Stimulated activated effector memory CD8-positive, alpha-beta T cell treated with anti-CD3 and anti-CD28 coated beads, Interleukin-12 subunit alpha, Interleukin-12 subunit beta, amount 100 ng/mL, for 72 hours (primary cell): ENCODE measurements at regions not wholly inside any gene's neighbourhood (a gene's known extent, or its start where the extent isn't known, plus 50 kb on each side); places are given as distances from the start of the nearest gene placed in this dataset.

Experiments used
- ATAC-seq: fragments of 150-1000 bp; cut with Tn5 transposase; 2 replicates; pipeline ENCODE4 v1.10.0; 2021
- DNase-seq, 2 donors: peaks; one replicate each; pipeline ENCODE4 v3.0.0; 2021 to 2022; ENCODE audit warnings: low spot score in 2 of 2
- H3K27ac Mint-ChIP-seq: one replicate; pipeline ENCODE4 v1.8.0; 2022; ENCODE audit warnings: mild to moderate bottlenecking, mixed read lengths
- H3K36me3 Mint-ChIP-seq: one replicate; pipeline ENCODE4 v1.8.0; 2022; ENCODE audit warnings: mild to moderate bottlenecking, mixed read lengths
- H3K4me1 Mint-ChIP-seq: one replicate; pipeline ENCODE4 v1.8.0; 2022; ENCODE audit warnings: mixed read lengths
- H3K4me3 Mint-ChIP-seq: one replicate; pipeline ENCODE4 v1.8.0; 2022; ENCODE audit warnings: mild to moderate bottlenecking, mixed read lengths
- H3K9me3 Mint-ChIP-seq: one replicate; pipeline ENCODE4 v1.8.0; 2022; ENCODE audit warnings: mixed read lengths

DNA sequence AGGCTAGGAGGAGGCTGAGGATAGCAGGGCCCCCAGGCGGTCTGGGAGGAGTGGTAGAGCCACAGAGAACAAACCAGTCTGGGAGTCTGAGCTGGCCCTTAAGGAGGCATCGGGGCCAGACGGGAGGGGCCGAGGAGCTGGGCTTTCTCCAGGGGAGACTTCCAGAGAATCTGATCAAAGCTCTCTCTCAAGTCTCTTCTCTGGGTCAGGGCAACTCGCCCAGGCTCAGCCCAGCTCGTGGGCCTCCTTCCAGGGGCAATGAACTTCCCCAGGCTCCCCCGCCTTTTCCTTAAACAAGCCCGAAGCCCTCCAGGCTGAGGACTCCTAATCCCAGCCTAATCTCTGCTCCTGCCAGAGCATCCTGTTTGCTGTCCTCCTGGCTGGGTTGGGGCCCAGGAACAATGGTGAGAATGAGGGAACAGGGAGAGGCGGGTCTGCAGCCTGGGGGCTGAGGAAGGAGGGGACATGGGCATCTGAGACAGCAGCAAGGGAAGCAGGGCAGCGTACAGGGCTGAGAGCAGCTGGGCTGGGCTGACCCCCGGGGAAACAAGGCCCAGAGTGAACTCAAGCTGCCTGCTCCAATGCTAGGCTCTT is 173.6 kb downstream of the ANKRD60 start:
- Mint-ChIP-seq H3K36me3 (no peaks in the 10 kb centered on the region), H3K4me3 (no peak overlapping the region), H3K9me3 (peaks cover 4% of the 10 kb centered on the region), H3K27ac (no peak overlapping the region), H3K4me1 (no peaks in the 10 kb centered on the region)
- no peak for ATAC-seq
- no peak for DNase-seq

DNA sequence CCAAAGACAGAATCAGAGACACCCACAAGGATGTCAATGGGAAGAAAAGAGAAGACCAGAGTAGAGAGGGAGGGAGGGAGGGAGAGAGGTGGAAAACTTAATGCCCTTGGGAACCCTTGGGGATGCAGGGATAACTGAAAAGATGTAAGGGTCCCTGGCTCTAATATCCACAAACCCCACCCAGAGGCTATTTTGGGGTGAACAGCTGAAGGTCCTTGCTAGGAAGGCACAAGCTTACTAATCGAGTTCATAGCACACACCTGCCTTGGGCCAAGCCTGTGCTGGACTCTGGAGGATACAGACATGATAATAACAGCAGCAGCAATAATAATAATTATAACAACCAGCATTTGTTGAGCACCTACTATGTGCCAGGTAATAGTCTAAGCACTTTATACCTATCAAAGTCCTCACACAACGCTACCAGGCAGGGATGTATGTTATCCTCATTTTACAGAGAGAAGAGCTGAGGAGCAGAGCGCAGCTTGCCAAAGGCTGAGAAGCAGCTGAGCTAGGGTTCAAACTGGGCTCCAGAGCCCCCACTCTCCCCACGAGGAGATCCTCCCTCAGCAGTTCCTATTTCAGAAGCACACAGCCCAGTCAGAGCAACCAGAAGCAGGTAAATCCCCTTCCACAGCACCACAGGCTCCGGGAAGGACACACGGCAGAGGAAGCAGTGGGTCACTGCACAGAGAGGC is 174.2 kb downstream of the ANKRD60 start:
- no peaks in the 10 kb centered on the region for H3K36me3 Mint-ChIP-seq
- DNase-seq (no peak), ATAC-seq (no peak)
- H3K27ac Mint-ChIP-seq: no peak overlapping the region
- H3K4me1 Mint-ChIP-seq: no peaks in the 10 kb centered on the region
- H3K9me3 Mint-ChIP-seq: peaks cover 4% of the 10 kb centered on the region
- no peak overlapping the region for H3K4me3 Mint-ChIP-seq

DNA sequence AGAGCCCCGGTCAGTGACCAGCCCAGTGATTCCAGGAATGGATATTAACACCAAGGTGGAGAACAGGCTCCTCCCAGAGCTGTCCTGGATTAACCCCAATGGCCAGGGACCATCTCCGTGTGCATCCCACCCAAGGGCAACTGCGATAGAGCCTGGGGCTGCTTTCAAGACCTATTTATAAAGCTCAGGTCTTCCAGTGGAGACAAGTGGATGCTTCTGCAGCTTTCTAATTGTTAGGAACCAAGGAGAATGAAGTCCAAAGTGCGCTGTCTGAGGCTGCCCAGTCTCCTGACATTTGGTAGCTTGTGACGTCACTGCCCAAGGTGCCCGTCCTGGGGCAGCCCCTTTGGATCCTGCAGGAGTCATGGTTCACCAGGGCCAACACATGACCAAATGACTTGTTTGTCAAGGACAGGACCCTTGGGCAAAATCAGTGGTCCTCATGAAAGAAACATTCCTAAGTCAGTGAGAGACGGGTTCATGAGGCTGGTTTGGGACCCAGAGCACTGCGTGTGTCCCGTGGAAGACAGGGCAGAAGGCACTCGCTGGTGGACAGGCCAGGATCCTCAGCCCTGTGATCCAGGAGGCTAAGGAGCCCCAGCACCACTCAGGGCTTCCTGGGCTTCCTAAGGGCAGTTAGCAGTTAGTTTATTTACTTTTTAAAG is 174.9 kb downstream of the ANKRD60 start:
- ATAC-seq: no peak
- H3K4me1 Mint-ChIP-seq: no peaks in the 10 kb centered on the region
- H3K27ac Mint-ChIP-seq: no peak overlapping the region
- H3K9me3 Mint-ChIP-seq: peaks cover 4% of the 10 kb centered on the region
- DNase-seq: no peak
- H3K36me3 Mint-ChIP-seq: no peaks in the 10 kb centered on the region
- no peak overlapping the region for H3K4me3 Mint-ChIP-seq

DNA sequence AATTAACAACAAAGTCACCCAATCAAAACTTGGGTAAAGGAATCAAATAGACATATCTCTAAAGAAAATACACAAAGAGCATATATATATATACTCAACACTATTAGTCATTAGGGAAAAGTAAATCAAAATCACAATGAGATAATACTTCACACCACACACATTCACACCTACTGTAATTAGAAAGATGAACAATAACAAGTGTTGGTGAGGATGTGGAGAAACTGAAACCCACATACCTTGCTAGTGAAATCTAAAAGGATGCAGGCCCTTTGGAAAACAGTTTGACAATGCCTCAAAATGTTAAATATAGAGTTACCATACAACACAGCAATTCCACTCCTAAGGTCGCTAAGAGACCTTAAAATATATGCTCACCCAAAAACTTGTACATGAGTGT is 177.1 kb downstream of the ANKRD60 start:
- Mint-ChIP-seq H3K27ac (no peak overlapping the region), H3K36me3 (no peaks in the 10 kb centered on the region), H3K9me3 (peaks cover 4% of the 10 kb centered on the region), H3K4me3 (no peak overlapping the region), H3K4me1 (no peaks in the 10 kb centered on the region)
- no peak for DNase-seq
- no peak for ATAC-seq

DNA sequence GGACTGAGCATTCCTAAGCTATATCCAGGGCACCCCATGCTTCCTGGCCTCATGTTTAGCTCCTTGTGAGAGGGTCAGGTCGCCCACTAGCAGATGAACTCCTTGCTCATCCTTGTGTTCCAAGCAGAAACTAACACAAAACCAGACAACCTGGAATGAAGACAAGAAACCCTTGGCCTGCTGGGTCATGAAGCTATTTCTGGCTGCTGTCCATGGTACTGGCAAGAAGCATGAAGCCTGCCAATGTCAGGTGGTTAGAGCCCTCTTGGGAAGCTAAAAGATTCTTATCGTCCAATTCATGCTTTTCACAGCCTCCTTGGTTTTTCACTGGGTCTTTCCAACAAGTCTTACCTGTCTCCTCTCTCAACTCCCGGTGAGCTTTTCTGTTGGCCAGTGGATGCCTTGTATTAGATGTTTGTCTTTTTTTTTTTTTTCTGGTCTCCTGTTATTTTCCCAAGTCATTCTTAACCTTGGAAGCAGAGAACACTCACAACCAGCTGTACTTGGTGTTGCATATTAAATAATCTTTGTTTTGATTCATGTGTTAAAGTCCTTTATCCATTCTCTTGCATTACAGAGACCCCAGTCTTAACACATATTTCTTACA is 180.3 kb downstream of the ANKRD60 start:
- no peak overlapping the region for H3K4me3 Mint-ChIP-seq
- DNase-seq (no peak), ATAC-seq (no peak)
- no peak overlapping the region for H3K27ac Mint-ChIP-seq
- H3K4me1 Mint-ChIP-seq: no peaks in the 10 kb centered on the region
- peaks cover 4% of the 10 kb centered on the region for H3K9me3 Mint-ChIP-seq
- H3K36me3 Mint-ChIP-seq: no peaks in the 10 kb centered on the region

DNA sequence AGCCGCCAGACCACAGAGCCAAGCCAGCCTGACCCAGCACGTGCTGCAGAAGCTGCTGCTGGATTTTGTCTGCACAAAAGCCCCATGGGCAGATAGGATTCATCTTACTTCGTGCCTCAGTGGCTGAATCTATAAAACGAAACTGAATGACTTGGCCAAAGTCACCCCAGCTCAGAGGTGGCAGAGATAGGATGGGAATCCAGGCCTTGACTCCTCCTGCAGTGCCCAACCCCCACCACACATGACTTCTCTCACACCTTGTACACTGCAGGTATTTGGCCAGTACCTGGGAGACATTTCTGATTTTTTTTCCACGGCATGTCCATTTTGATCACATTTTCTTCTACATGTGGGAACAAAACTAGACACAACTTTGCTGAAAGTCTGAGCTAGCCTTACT is 182.1 kb downstream of the ANKRD60 start:
- H3K4me3 Mint-ChIP-seq: no peak overlapping the region
- no peaks in the 10 kb centered on the region for H3K9me3 Mint-ChIP-seq
- H3K4me1 Mint-ChIP-seq: no peaks in the 10 kb centered on the region
- no peaks in the 10 kb centered on the region for H3K36me3 Mint-ChIP-seq
- DNase-seq (peak in 1 of 2 donors; percentile 7), ATAC-seq (no peak)
- no peak overlapping the region for H3K27ac Mint-ChIP-seq

DNA sequence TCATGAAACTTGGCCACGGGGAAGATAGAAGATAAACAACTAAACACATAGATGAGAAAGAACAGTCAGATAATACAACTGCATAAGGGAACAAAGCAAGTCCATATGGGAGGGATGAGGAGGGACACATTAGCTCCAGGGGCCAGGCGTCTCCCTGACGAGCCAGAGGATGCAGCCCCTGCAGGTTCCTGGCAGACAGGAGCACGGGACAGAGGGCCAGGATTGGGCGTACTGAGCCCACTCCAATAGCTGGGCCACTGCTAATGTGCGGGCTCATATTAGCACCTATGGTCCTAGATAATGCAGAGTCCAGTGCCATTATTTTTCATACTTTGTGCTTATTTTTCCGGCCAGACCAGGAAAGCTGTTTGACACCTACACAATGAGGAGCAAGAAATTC is 182.9 kb downstream of the ANKRD60 start:
- Mint-ChIP-seq H3K4me3 (no peak overlapping the region), H3K9me3 (no peaks in the 10 kb centered on the region), H3K4me1 (no peaks in the 10 kb centered on the region), H3K36me3 (no peaks in the 10 kb centered on the region), H3K27ac (no peak overlapping the region)
- peak in 1 of 2 donors; percentile 13 for DNase-seq
- no peak for ATAC-seq

DNA sequence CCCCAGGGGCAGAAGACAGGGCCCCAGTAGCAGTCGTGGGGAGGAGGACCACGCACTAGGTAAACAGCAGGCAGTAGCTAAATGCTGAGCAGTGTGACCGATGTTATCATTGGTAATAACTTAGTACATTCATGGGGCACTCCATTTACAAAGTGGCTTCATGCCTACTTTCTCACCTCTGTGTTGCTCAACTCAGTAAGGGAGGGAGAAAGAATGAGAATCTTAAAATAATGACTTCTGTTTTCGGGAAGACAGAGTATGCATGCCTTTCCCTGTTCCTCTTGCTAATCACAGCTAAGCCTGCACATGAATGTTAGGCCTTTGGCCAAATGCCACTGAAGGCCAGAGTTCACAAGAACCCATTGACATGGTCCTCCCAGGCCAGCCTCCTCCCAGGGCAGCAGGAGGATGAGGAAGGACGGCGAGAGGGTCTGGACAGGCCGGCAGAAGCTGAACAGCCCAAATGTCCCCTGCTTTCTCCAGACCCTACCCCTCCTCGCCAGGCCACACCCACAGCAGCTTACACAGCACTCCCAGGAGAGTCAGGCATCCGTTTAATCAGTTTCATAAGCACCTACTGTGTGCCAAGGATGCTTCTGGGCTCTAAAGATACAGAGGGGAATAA is 183.4 kb downstream of the ANKRD60 start:
- peak in 1 of 2 donors; percentile 23 for DNase-seq
- no peak overlapping the region for H3K27ac Mint-ChIP-seq
- no peak for ATAC-seq
- no peak overlapping the region for H3K4me3 Mint-ChIP-seq
- no peaks in the 10 kb centered on the region for H3K4me1 Mint-ChIP-seq
- no peaks in the 10 kb centered on the region for H3K36me3 Mint-ChIP-seq
- H3K9me3 Mint-ChIP-seq: no peaks in the 10 kb centered on the region

DNA sequence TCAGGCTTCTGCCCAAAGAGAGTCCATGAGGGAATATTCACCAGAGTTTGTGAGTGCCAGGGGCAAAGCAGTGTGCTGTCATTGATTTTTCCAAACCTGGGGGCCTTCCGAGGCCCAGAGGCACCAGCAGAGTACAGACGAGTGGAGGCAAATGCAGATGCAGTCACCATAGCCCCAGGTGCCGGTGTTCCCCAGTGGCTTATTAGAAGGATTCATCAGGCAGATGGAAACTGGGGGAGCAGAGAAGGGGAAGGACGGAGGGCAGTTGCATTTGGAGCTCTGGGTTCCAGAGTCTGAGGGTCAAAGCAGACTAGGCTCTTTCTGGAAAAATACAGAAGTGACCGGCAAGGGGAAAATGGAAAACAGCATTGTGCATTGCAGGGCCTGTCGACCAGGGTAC is 184.2 kb downstream of the ANKRD60 start:
- ATAC-seq (no peak), DNase-seq (no peak)
- H3K4me1 Mint-ChIP-seq: no peaks in the 10 kb centered on the region
- no peaks in the 10 kb centered on the region for H3K9me3 Mint-ChIP-seq
- no peak overlapping the region for H3K4me3 Mint-ChIP-seq
- H3K36me3 Mint-ChIP-seq: no peaks in the 10 kb centered on the region
- H3K27ac Mint-ChIP-seq: no peak overlapping the region

DNA sequence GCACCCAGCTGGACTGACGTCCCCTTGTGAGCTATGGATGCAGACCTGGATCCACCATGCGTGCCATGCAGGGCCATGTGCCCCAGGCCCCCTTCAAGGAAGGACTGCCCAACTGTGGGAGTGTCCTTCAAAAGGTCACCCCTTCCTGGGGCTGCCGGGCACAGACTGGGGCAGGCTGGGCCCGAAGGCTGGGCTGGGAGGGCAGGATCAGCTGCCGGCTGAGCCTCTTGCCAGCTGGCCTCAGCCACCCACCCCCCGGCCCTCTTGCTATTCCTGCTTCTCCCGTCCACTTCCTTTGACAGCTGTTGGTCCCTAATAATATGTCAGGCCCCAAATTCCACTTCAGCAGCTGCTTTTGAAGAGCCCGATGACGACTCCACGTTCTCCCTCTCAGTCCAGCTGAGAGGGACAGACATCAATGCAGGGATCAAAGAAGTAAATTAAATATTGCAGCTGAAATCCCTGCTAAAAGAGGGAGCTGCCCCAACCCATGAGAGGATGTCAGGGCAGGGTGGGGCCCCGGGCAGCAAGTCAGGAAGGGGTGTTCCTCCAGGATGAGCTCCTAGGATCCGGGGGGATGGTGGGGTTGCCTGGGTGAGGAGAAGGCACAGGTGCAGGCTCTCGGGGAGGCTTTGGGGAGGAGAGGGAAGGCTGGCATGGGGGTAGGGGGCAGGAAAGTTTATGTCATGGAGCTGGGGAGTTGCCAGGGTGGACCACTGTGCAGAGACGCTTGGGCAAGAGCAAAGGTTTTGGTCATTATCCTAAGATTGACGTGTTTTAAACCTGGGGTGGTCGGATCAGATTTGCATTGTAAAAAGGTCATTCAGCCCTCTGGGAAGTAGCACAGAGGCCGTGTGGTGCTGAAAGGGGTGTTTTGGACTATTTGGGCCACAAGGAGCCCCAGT is 185.0 kb downstream of the ANKRD60 start:
- Mint-ChIP-seq H3K4me1 (no peaks in the 10 kb centered on the region), H3K4me3 (no peak overlapping the region), H3K27ac (no peak overlapping the region), H3K9me3 (no peaks in the 10 kb centered on the region), H3K36me3 (no peaks in the 10 kb centered on the region)
- DNase-seq (no peak), ATAC-seq (no peak)

DNA sequence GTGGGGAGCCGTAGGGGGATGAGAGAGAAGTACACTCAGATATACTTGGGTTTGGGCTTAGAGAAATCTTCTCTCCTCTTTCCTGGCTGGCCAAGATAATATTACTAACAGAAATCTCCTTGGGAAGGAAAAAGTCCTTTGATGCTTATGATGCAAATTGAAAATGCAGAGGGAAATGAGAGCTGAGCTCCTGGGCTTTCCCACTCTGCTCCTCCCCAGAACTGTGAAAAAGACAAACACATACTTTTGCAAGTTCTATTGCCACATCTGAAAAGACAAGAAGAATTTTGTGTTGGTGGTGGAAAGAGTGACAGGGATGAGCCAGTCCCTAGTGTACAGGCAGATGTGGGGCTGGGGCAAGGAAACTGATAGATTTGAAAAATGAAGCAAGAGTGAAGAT is 185.9 kb downstream of the ANKRD60 start:
- Mint-ChIP-seq H3K36me3 (no peaks in the 10 kb centered on the region), H3K27ac (no peak overlapping the region), H3K4me3 (no peak overlapping the region), H3K9me3 (no peaks in the 10 kb centered on the region), H3K4me1 (no peaks in the 10 kb centered on the region)
- DNase-seq (peak in 1 of 2 donors; percentile 25), ATAC-seq (no peak)

DNA sequence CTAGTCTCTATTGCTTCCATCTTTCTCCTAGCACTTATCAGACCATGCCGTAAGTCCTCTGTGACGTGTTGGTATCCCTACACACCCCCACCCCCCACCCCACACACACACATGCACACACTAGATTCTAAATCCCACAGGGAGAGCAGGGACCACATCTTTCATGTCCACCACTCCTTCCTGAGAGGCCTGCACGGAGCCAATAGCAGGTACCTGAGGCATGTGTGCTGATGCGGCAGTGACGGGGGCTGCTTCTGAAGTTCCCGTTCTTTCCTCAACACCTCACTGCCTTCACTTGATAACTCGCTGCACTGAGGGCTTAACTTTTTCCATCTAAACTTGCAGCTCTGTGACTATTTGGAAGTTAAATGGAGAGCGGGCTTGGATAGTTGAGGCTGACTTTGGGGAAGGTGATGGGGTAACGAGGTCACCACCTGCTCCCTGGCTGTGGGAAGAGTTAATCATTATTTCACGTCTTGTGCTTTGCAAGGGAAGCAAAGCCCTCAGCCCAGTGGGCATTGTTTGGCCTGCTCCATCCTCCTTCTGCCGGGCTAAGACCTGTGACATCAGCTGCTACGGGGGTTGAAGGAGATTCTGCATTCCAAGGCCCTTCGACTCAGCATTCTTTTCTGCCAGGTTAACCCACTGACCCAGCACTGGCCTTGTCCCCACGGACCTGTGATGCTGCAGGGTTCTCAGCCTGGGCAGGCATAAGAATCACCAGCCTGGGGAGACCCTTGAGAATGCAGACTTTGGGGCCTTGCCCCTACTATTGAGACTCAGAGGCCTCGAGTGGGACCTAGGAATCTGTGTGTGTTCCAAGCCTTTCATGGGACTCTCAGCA is 187.8 kb downstream of the ANKRD60 start:
- Mint-ChIP-seq H3K4me1 (no peaks in the 10 kb centered on the region), H3K4me3 (no peak overlapping the region), H3K36me3 (no peaks in the 10 kb centered on the region), H3K9me3 (no peaks in the 10 kb centered on the region), H3K27ac (no peak overlapping the region)
- ATAC-seq (no peak), DNase-seq (peak in 1 of 2 donors; percentile 18)

DNA sequence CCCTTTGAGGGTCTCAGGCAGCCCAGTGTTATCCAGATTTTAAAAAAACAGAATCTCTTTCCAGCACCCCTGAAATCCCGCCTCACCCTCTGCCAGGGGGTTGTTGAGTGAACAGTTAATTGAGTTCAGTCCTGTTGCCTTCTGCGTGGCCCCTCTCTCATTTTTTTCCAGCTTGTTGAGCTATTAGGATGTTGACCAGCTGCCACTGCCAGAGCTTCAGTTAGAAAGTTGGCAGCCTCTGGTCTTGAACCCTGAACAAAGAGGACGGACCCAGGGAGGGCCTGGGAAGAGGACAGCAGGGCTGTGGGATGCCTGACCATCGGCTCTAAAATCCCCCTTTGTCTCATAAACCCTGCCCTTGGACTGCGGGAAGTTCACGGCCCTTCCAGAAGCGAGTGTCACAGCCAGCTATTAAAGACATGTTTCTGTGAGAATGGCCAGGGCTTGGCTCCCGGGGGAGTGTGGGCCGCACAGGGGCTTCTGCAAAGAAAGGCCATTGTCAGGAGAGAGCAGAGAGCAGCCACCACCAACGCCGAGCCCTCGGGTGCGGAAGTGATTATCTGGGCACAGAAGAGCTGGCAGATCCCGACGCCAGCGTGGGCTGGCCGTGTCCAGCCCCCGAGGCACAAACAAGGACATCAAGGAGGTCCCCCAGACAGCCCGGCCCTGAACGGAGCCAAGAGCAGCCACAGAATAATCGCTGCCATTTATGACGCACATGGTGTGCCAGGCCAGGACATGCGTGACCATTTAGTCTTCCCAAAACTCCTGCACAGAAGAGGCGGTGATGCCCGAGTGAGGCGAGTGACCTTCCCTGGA is 189.0 kb downstream of the ANKRD60 start:
- Mint-ChIP-seq H3K4me1 (no peaks in the 10 kb centered on the region), H3K4me3 (no peak overlapping the region), H3K27ac (no peak overlapping the region), H3K9me3 (no peaks in the 10 kb centered on the region), H3K36me3 (no peaks in the 10 kb centered on the region)
- DNase-seq (peak in 1 of 2 donors; percentile 25), ATAC-seq (no peak)
